Hematopoietic multipotent progenitor cell treated with erythropoietin and hydrocortisone succinate and interleukin-3 and kit ligand, for 4 days (in vitro differentiated cells): ENCODE measurements at regions not wholly inside any gene's neighbourhood (a gene's known extent, or its start where the extent isn't known, plus 50 kb on each side); places are given as distances from the start of the nearest gene placed in this dataset.

Experiments used
- DNase-seq: peaks from one replicate; pipeline ENCODE4 v3.0.0-alpha.2; 2015

- no peak for DNase-seq
These were observed 129.5 kb upstream of the PRNP start for GRCh38 chr20:4556781-4557180.

- no peak for DNase-seq
These were observed 130.9 kb upstream of the PRNP start for GRCh38 chr20:4555188-4555890.

- DNase-seq = no peak
These were observed 131.9 kb upstream of the PRNP start for GRCh38 chr20:4554346-4554745.

- no peak for DNase-seq
These were observed 134.1 kb upstream of the PRNP start for GRCh38 chr20:4552075-4552640.

- no peak for DNase-seq
These were observed 135.5 kb upstream of the PRNP start for GRCh38 chr20:4550740-4551139.

GRCh38 chr20:4549711-4550259 lies 136.5 kb upstream of the PRNP start:
- no peak for DNase-seq

- no peak for DNase-seq
These were observed 137.7 kb upstream of the PRNP start for GRCh38 chr20:4548552-4548951.

GRCh38 chr20:4546786-4547185 lies 139.5 kb upstream of the PRNP start:
- no peak for DNase-seq

- DNase-seq = no peak
These were observed 139.9 kb upstream of the PRNP start for GRCh38 chr20:4546342-4546741.

GRCh38 chr20:4545526-4545925 lies 140.7 kb upstream of the PRNP start:
- DNase-seq = no peak

- no peak for DNase-seq
These were observed 141.5 kb upstream of the PRNP start for GRCh38 chr20:4544765-4545164.

GRCh38 chr20:4542270-4542669 lies 144.0 kb upstream of the PRNP start:
- no peak for DNase-seq

- no peak for DNase-seq
These were observed 151.9 kb upstream of the PRNP start for GRCh38 chr20:4534315-4534714.

- DNase-seq = no peak
These were observed 152.7 kb upstream of the PRNP start for GRCh38 chr20:4533368-4534133.

- no peak for DNase-seq
These were observed 153.5 kb upstream of the PRNP start for GRCh38 chr20:4532772-4533171.

GRCh38 chr20:4524792-4525191 lies 161.5 kb upstream of the PRNP start:
- no peak for DNase-seq

GRCh38 chr20:4524307-4524706 lies 161.9 kb upstream of the PRNP start:
- DNase-seq = no peak

- DNase-seq = no peak
These were observed 163.9 kb upstream of the PRNP start for GRCh38 chr20:4522310-4522709.

GRCh38 chr20:4521170-4521968 lies 164.9 kb upstream of the PRNP start:
- DNase-seq = no peak

GRCh38 chr20:4519534-4519933 lies 166.7 kb upstream of the PRNP start:
- peak; percentile 61 for DNase-seq

GRCh38 chr20:4516876-4517275 lies 169.4 kb upstream of the PRNP start:
- no peak for DNase-seq

- no peak for DNase-seq
These were observed 172.5 kb upstream of the PRNP start for GRCh38 chr20:4513720-4514119.

- no peak for DNase-seq
These were observed 173.2 kb upstream of the PRNP start for GRCh38 chr20:4512891-4513550.
